ENCODE measurements at regions not wholly inside any gene's neighbourhood (a gene's known extent, or its start where the extent isn't known, plus 50 kb on each side); places are given as distances from the start of the nearest gene placed in this dataset.

GRCh38 chr3:23710555-23710954 lies 95.2 kb upstream of the UBE2E1 start:
- no peak for DNase-seq (ENCODE audit: extremely low spot score)
- TF ChIP-seq, protein P1, sequence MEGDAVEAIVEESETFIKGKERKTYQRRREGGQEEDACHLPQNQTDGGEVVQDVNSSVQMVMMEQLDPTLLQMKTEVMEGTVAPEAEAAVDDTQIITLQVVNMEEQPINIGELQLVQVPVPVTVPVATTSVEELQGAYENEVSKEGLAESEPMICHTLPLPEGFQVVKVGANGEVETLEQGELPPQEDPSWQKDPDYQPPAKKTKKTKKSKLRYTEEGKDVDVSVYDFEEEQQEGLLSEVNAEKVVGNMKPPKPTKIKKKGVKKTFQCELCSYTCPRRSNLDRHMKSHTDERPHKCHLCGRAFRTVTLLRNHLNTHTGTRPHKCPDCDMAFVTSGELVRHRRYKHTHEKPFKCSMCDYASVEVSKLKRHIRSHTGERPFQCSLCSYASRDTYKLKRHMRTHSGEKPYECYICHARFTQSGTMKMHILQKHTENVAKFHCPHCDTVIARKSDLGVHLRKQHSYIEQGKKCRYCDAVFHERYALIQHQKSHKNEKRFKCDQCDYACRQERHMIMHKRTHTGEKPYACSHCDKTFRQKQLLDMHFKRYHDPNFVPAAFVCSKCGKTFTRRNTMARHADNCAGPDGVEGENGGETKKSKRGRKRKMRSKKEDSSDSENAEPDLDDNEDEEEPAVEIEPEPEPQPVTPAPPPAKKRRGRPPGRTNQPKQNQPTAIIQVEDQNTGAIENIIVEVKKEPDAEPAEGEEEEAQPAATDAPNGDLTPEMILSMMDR (IDR thresholded peaks at IDR 0.05; ENCODE audit: control extremely low read depth, extremely low read depth, low read depth, missing control alignments): no peak
- ChIA-PET CTCF (interaction anchor here (0.8 to 1.4 kb wide), 5 partner anchors 11 to 37 kb away, joined by 3 to 5 read pairs (median 3); no protein-coding TSS in a partner anchor), POLR2A (no interaction called here)

DNA sequence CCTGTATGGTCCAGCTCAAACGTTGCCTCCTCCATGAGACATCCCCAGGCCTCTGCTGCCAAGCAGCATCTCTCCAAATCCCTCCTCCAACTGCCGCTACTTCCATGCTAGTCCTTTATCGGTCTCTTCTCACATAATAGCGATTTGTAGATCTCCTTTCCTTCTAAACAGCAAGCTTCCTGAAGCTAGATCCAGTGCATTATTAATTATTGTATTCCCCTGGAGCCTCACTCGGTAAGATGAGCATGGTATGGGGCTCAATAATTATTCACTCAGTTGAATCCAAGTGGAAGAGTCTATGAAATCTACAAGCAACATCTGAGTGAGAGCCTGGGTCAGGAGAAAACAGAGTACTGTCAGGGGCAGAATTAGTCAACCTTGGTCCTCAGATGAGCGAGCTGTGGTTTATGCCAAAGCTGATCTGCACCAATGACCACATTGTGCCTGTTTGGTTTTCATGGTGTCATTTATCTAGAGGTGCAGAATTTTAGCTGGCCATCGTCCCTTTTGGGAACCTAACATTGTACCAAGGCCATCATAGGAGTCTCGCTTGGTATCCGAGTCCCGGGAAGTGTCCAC lies 93.8 kb upstream of the UBE2E1 start:
- no peak for DNase-seq (ENCODE audit: extremely low spot score)
- CTCF ChIA-PET: interaction anchor here (1.2 to 1.3 kb wide), 2 partner anchors 17 to 38 kb away, joined by 3 read pairs; no protein-coding TSS in a partner anchor
- POLR2A ChIA-PET: no interaction called here
- TF ChIP-seq, protein P1 (IDR thresholded peaks at IDR 0.05; ENCODE audit: control extremely low read depth, extremely low read depth, low read depth, missing control alignments): no peak

GRCh38 chr3:23712656-23713559 lies 92.8 kb upstream of the UBE2E1 start:
- TF ChIP-seq, protein P1 (IDR thresholded peaks at IDR 0.05; ENCODE audit: control extremely low read depth, extremely low read depth, low read depth, missing control alignments): no peak
- ChIA-PET POLR2A (no interaction called here), CTCF (no interaction called here)
- no peak for DNase-seq (ENCODE audit: extremely low spot score)

- TF ChIP-seq, protein P1 (IDR thresholded peaks at IDR 0.05; ENCODE audit: control extremely low read depth, extremely low read depth, low read depth, missing control alignments): no peak
- CTCF ChIA-PET: no interaction called here
- no peak for DNase-seq (ENCODE audit: extremely low spot score)
- POLR2A ChIA-PET: no interaction called here
Observed at GRCh38 chr3:23713641-23714040, 92.1 kb upstream of the UBE2E1 start.

- no peak for DNase-seq (ENCODE audit: extremely low spot score)
- ChIA-PET CTCF (interaction anchor here (1.5 kb wide), 1 partner anchor 14 kb away, joined by 3 read pairs; no protein-coding TSS in a partner anchor), POLR2A (no interaction called here)
- TF ChIP-seq, protein P1 (IDR thresholded peaks at IDR 0.05; ENCODE audit: control extremely low read depth, extremely low read depth, low read depth, missing control alignments): no peak
Observed at GRCh38 chr3:23720059-23720458, 85.7 kb upstream of the UBE2E1 start.

- POLR2A ChIA-PET: no interaction called here
- TF ChIP-seq, protein P1 (IDR thresholded peaks at IDR 0.05; ENCODE audit: control extremely low read depth, extremely low read depth, low read depth, missing control alignments): no peak
Observed at GRCh38 chr3:23720885-23721284, 84.9 kb upstream of the UBE2E1 start.

More at GRCh38 chr3:23720885-23721284, 84.9 kb upstream of the UBE2E1 start:
- CTCF ChIA-PET: no interaction called here
- DNase-seq (ENCODE audit: extremely low spot score): no peak
